CD4-positive, alpha-beta T cell treated with Interleukin-17A for 1 hour (primary cell): ENCODE measurements at regions not wholly inside any gene's neighbourhood (a gene's known extent, or its start where the extent isn't known, plus 50 kb on each side); places are given as distances from the start of the nearest gene placed in this dataset.

Experiments
- DNase-seq: peaks from one replicate; pipeline ENCODE4 v3.0.0-alpha.2; 2020

- DNase-seq, result no peak
These were observed 389.8 kb upstream of the KCNMB2 start for GRCh38 chr3:178146406-178146831.

- no peak for DNase-seq
These were observed 389.2 kb upstream of the KCNMB2 start for GRCh38 chr3:178147001-178147400.

GRCh38 chr3:178152031-178152806, 384.0 kb upstream of the KCNMB2 start:
- DNase-seq, result no peak

- no peak for DNase-seq
These were observed 383.2 kb upstream of the KCNMB2 start for GRCh38 chr3:178152988-178153387.

- no peak for DNase-seq
These were observed 380.7 kb upstream of the KCNMB2 start for GRCh38 chr3:178155521-178155920.

- no peak for DNase-seq
These were observed 379.9 kb upstream of the KCNMB2 start for GRCh38 chr3:178156301-178156700.

- no peak for DNase-seq
These were observed 376.5 kb upstream of the KCNMB2 start for GRCh38 chr3:178159691-178160220.

GRCh38 chr3:178169421-178169820, 366.8 kb upstream of the KCNMB2 start:
- no peak for DNase-seq

GRCh38 chr3:178170698-178171535, 365.3 kb upstream of the KCNMB2 start:
- DNase-seq, result no peak

GRCh38 chr3:178172121-178172520, 364.1 kb upstream of the KCNMB2 start:
- DNase-seq, result no peak

GRCh38 chr3:178174201-178174915, 361.9 kb upstream of the KCNMB2 start:
- DNase-seq, result no peak

GRCh38 chr3:178181088-178181487, 355.1 kb upstream of the KCNMB2 start:
- DNase-seq, result no peak

- no peak for DNase-seq
These were observed 354.5 kb upstream of the KCNMB2 start for GRCh38 chr3:178181784-178182183.

GRCh38 chr3:178182337-178182779, 353.9 kb upstream of the KCNMB2 start:
- DNase-seq, result no peak

- DNase-seq, result no peak
These were observed 351.4 kb upstream of the KCNMB2 start for GRCh38 chr3:178184833-178185232.

GRCh38 chr3:178186666-178187065, 349.6 kb upstream of the KCNMB2 start:
- DNase-seq, result no peak

GRCh38 chr3:178189854-178190253, 346.4 kb upstream of the KCNMB2 start:
- no peak for DNase-seq

GRCh38 chr3:178193846-178194245, 342.4 kb upstream of the KCNMB2 start:
- no peak for DNase-seq

GRCh38 chr3:178194539-178194938, 341.7 kb upstream of the KCNMB2 start:
- no peak for DNase-seq

GRCh38 chr3:178195824-178196223, 340.4 kb upstream of the KCNMB2 start:
- no peak for DNase-seq

- DNase-seq, result no peak
These were observed 337.9 kb upstream of the KCNMB2 start for GRCh38 chr3:178198329-178198728.

- no peak for DNase-seq
These were observed 335.9 kb upstream of the KCNMB2 start for GRCh38 chr3:178200316-178200715.

GRCh38 chr3:178201714-178202113, 334.5 kb upstream of the KCNMB2 start:
- DNase-seq, result no peak
